GM12878 (cell line): ENCODE measurements at regions not wholly inside any gene's neighbourhood (a gene's known extent, or its start where the extent isn't known, plus 50 kb on each side); places are given as distances from the start of the nearest gene placed in this dataset.

ENCODE experiments used
- POLR2AphosphoS5 ChIP-seq: IDR thresholded peaks from 2 replicates; pipeline ENCODE4 v1.6.1; 2011; ENCODE audit warnings: mild to moderate bottlenecking, low read length, inconsistent platforms
- TF ChIP-seq, protein P1 (sequence below): IDR thresholded peaks from 2 replicates; pipeline ENCODE4 v1.6.1; 2011; ENCODE audit warnings: low read depth, mild to moderate bottlenecking, low read length, moderate library complexity, borderline replicate concordance; ENCODE audit errors: extremely low read depth

DNA sequence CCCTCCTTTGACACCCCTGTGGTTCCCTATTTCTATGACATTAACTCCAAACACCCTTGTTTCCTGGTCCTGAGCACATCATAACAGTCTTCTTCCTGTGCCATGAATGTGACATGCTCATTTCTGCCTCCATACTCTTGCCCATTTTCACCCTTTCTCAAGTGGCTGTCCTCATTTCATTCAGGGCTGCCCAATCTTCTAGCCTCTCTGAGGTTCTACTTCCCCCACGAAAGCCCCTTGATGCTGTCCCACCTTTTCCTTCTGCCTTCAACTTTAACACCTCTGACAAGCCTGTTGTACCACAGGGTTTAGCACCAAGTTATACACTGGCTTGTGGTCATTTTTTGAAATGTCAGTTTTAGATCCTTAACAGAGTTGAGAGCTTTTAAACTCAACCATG lies 136.2 kb upstream of the BOD1L1 start:
- TF ChIP-seq, protein P1, sequence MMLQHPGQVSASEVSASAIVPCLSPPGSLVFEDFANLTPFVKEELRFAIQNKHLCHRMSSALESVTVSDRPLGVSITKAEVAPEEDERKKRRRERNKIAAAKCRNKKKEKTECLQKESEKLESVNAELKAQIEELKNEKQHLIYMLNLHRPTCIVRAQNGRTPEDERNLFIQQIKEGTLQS = no peak
- TF ChIP-seq POLR2AphosphoS5 = no peak
